ENCODE measurements at regions not wholly inside any gene's neighbourhood (a gene's known extent, or its start where the extent isn't known, plus 50 kb on each side); places are given as distances from the start of the nearest gene placed in this dataset.

DNA sequence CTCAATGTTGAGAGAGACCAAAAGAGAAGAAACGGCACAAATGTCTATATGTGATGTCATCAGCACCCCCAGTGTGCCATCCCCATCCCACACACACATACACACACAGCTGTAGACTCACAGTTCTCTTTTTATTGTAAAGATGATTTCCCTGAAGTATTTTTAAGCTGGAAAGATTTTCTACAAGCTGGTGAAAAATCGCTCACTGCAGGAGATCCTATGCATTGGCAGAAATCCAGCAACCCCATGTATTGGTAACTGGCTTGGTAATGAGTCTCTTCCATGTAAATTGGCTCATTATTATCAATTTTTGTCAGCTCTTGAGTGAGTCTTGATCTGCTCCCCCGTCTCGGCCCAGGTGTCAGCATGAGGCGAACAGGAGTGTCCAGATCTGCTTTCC is 107.1 kb upstream of the UQCRFS1 start (continued):
- TF ChIP-seq EZH2 (IDR thresholded peaks at IDR 0.05; ENCODE audit: borderline replicate concordance, insufficient read depth, low read length, poor library complexity, severe bottlenecking), result no peak

DNA sequence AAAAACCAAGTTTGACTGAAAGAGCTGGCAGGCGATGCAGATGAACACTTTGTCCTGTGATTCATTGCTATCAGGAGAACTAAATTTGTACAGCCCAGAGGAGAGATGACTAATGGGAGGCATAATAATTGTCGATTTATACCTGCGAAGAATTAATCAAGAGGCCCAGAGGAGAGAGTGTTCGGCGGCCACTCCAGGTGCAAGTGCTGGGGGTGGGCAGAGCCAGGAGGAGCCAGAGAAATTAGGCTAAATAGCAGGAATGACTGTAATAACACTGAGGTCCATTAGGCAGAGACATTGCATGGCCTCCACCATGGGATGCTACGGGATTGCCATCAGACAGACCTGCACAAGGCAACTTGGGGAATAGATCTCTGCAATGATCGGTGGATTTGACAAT is 107.7 kb upstream of the UQCRFS1 start:
- Histone ChIP-seq H3K27ac (ENCODE audit: low read length) (no peak overlapping the region), H3K9me2 (ENCODE audit: insufficient read depth, low read length) (no peaks in the 10 kb centered on the region), H3K4me2 (ENCODE audit: low read length) (no peak overlapping the region), H3K9me3 (ENCODE audit: low read length) (no peaks in the 10 kb centered on the region), H3K79me2 (replicated peaks; ENCODE audit: insufficient read depth, low read length) (no peaks in the 10 kb centered on the region), H2AFZ (ENCODE audit: low read depth, low read length) (no peak overlapping the region), H3K4me3 (ENCODE audit: low read length) (no peak overlapping the region), H3F3A (ENCODE audit: insufficient read depth, low read length, poor library complexity, severe bottlenecking) (no peaks in the 10 kb centered on the region), H3K27me3 (ENCODE audit: insufficient read depth, low read depth, low read length) (no peaks in the 10 kb centered on the region), H3K36me3 (ENCODE audit: insufficient read depth, low read length) (no peaks in the 10 kb centered on the region), H3K9ac (ENCODE audit: low read length) (no peak overlapping the region), H4K20me1 (ENCODE audit: insufficient read depth) (no peaks in the 10 kb centered on the region)
- no peak for TF ChIP-seq MXI1 (conservative IDR thresholded peaks at IDR 0.05; ENCODE audit: poor library complexity, severe bottlenecking)
- no peak for TF ChIP-seq POLR2AphosphoS5 (IDR thresholded peaks at IDR 0.05)
- TF ChIP-seq TAF1 (IDR thresholded peaks at IDR 0.05; ENCODE audit: low read depth), result no peak
- TF ChIP-seq SMC3 (conservative IDR thresholded peaks at IDR 0.05; ENCODE audit: poor library complexity), result no peak
- TF ChIP-seq EZH2 (IDR thresholded peaks at IDR 0.05; ENCODE audit: borderline replicate concordance, insufficient read depth, low read length, poor library complexity, severe bottlenecking), result no peak
- no peak for TF ChIP-seq EP300 (conservative IDR thresholded peaks at IDR 0.05; ENCODE audit: poor library complexity, severe bottlenecking)
- TF ChIP-seq, protein P1, sequence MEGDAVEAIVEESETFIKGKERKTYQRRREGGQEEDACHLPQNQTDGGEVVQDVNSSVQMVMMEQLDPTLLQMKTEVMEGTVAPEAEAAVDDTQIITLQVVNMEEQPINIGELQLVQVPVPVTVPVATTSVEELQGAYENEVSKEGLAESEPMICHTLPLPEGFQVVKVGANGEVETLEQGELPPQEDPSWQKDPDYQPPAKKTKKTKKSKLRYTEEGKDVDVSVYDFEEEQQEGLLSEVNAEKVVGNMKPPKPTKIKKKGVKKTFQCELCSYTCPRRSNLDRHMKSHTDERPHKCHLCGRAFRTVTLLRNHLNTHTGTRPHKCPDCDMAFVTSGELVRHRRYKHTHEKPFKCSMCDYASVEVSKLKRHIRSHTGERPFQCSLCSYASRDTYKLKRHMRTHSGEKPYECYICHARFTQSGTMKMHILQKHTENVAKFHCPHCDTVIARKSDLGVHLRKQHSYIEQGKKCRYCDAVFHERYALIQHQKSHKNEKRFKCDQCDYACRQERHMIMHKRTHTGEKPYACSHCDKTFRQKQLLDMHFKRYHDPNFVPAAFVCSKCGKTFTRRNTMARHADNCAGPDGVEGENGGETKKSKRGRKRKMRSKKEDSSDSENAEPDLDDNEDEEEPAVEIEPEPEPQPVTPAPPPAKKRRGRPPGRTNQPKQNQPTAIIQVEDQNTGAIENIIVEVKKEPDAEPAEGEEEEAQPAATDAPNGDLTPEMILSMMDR (IDR thresholded peaks at IDR 0.05; ENCODE audit: poor library complexity, severe bottlenecking), result no peak
- TF ChIP-seq RAD21 (conservative IDR thresholded peaks at IDR 0.05), result no peak
- no peak for TF ChIP-seq REST (IDR thresholded peaks at IDR 0.05; ENCODE audit: borderline replicate concordance)

DNA sequence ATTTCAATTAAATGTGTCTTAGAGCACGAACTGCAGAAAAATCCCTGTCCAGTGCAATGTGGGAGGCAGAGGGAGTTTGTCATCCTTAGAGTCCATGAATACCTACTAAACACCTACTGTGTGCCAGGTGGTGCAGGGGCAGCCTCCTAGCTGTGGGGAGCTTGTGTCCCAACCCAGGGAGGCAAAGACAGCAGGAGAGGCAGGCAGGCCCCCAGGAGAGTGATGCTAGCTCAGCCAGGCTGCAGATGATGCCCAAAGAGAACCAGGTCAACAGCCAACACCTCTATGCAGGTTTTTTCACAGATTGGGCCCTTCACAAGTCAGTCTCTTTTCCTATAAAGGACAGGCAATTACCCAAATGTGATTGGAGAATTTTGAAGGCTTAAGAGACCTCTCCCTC is 108.2 kb upstream of the UQCRFS1 start:
- Histone ChIP-seq H2AFZ (ENCODE audit: low read depth, low read length) (no peak overlapping the region), H3F3A (ENCODE audit: insufficient read depth, low read length, poor library complexity, severe bottlenecking) (no peaks in the 10 kb centered on the region), H3K4me3 (ENCODE audit: low read length) (no peak overlapping the region), H3K9me3 (ENCODE audit: low read length) (no peaks in the 10 kb centered on the region), H3K27me3 (ENCODE audit: insufficient read depth, low read depth, low read length) (no peaks in the 10 kb centered on the region), H4K20me1 (ENCODE audit: insufficient read depth) (no peaks in the 10 kb centered on the region), H3K79me2 (replicated peaks; ENCODE audit: insufficient read depth, low read length) (no peaks in the 10 kb centered on the region), H3K9me2 (ENCODE audit: insufficient read depth, low read length) (no peaks in the 10 kb centered on the region), H3K9ac (ENCODE audit: low read length) (no peak overlapping the region), H3K27ac (ENCODE audit: low read length) (no peak overlapping the region), H3K36me3 (ENCODE audit: insufficient read depth, low read length) (no peaks in the 10 kb centered on the region), H3K4me2 (ENCODE audit: low read length) (no peak overlapping the region)
- no peak for TF ChIP-seq EP300 (conservative IDR thresholded peaks at IDR 0.05; ENCODE audit: poor library complexity, severe bottlenecking)
- TF ChIP-seq, protein P1 (IDR thresholded peaks at IDR 0.05; ENCODE audit: poor library complexity, severe bottlenecking), result no peak
- no peak for TF ChIP-seq REST (IDR thresholded peaks at IDR 0.05; ENCODE audit: borderline replicate concordance)

Data from neural cell (in vitro differentiated cells).